NCI-H345 treated with DMSO at 0.1 percent for 48 hours (cell line): ENCODE measurements at regions not wholly inside any gene's neighbourhood (a gene's known extent, or its start where the extent isn't known, plus 50 kb on each side); places are given as distances from the start of the nearest gene placed in this dataset.

Experiments used
- DNase-seq: peaks from one replicate; lab custom pipeline; 2025; ENCODE audit not compliant: unreplicated experiment; lab: John Stamatoyannopoulos, UW

GRCh38 chr12:114774699-114775098 lies 90.7 kb upstream of the TBX3 start:
- no peak for DNase-seq

- no peak for DNase-seq
Observed at GRCh38 chr12:114774197-114774596, 90.2 kb upstream of the TBX3 start.

GRCh38 chr12:114770323-114770722 lies 86.3 kb upstream of the TBX3 start:
- no peak for DNase-seq

- no peak for DNase-seq
Observed at GRCh38 chr12:114769634-114770033, 85.7 kb upstream of the TBX3 start.

GRCh38 chr12:114767906-114768722 lies 84.1 kb upstream of the TBX3 start:
- no peak for DNase-seq

GRCh38 chr12:114767084-114767760 lies 83.2 kb upstream of the TBX3 start:
- no peak for DNase-seq

- DNase-seq, result no peak
Observed at GRCh38 chr12:114765960-114766691, 82.2 kb upstream of the TBX3 start.

GRCh38 chr12:114764510-114764909 lies 80.5 kb upstream of the TBX3 start:
- no peak for DNase-seq

- DNase-seq, result no peak
Observed at GRCh38 chr12:114762490-114763110, 78.6 kb upstream of the TBX3 start.

- DNase-seq, result no peak
Observed at GRCh38 chr12:114760151-114760877, 76.3 kb upstream of the TBX3 start.

GRCh38 chr12:114759635-114760034 lies 75.7 kb upstream of the TBX3 start:
- DNase-seq, result no peak

- DNase-seq, result no peak
Observed at GRCh38 chr12:114757684-114758325, 73.8 kb upstream of the TBX3 start.

- DNase-seq, result no peak
Observed at GRCh38 chr12:114752217-114752616, 68.2 kb upstream of the TBX3 start.

- no peak for DNase-seq
Observed at GRCh38 chr12:114751712-114752111, 67.7 kb upstream of the TBX3 start.

GRCh38 chr12:114750917-114751316 lies 66.9 kb upstream of the TBX3 start:
- no peak for DNase-seq

- DNase-seq, result no peak
Observed at GRCh38 chr12:114749065-114749464, 65.1 kb upstream of the TBX3 start.

- DNase-seq, result no peak
Observed at GRCh38 chr12:114747012-114747858, 63.3 kb upstream of the TBX3 start.

- DNase-seq, result no peak
Observed at GRCh38 chr12:114746297-114747011, 62.5 kb upstream of the TBX3 start.

GRCh38 chr12:114744691-114745090 lies 60.7 kb upstream of the TBX3 start:
- DNase-seq, result no peak
